Activated CD4-positive, alpha-beta T cell treated with anti-CD3 and anti-CD28 coated beads, Interleukin-2, amount 50 U/mL, for 1 hour (primary cell): ENCODE measurements at regions not wholly inside any gene's neighbourhood (a gene's known extent, or its start where the extent isn't known, plus 50 kb on each side); places are given as distances from the start of the nearest gene placed in this dataset.
"Not testable (repeated sequence)": the region's sequence is repeated elsewhere in the genome, so short reads cannot be mapped to it uniquely, and the experiment has no call there.

Experiments used
- DNase-seq: peaks from one replicate; pipeline ENCODE4 v3.0.0-alpha.2; 2020

GRCh38 chr21:28220680-28221079 lies 772.0 kb downstream of the LTN1 start:
- DNase-seq, result no peak

- no peak for DNase-seq
These were observed 775.6 kb downstream of the LTN1 start for GRCh38 chr21:28216976-28217523.

GRCh38 chr21:28215214-28215954 lies 777.3 kb downstream of the LTN1 start:
- no peak for DNase-seq

GRCh38 chr21:28214786-28215185 lies 777.9 kb downstream of the LTN1 start:
- no peak for DNase-seq

GRCh38 chr21:28213261-28213660 lies 779.4 kb downstream of the LTN1 start:
- no peak for DNase-seq

- DNase-seq, result no peak
These were observed 780.6 kb downstream of the LTN1 start for GRCh38 chr21:28212061-28212460.

GRCh38 chr21:28207436-28208173 lies 785.1 kb downstream of the LTN1 start:
- no peak for DNase-seq

- no peak for DNase-seq
These were observed 792.0 kb downstream of the LTN1 start for GRCh38 chr21:28200726-28201125.

GRCh38 chr21:28196981-28197380 lies 795.7 kb downstream of the LTN1 start:
- no peak for DNase-seq

- DNase-seq, result no peak
These were observed 799.5 kb downstream of the LTN1 start for GRCh38 chr21:28193189-28193588.

GRCh38 chr21:28186604-28187003 lies 806.1 kb downstream of the LTN1 start:
- DNase-seq, result no peak

GRCh38 chr21:28181730-28182129 lies 810.9 kb downstream of the LTN1 start:
- DNase-seq, result no peak

GRCh38 chr21:28179136-28179535 lies 813.5 kb downstream of the LTN1 start:
- DNase-seq, result no peak

GRCh38 chr21:28177124-28177523 lies 815.6 kb downstream of the LTN1 start:
- DNase-seq, result no peak

- DNase-seq, result no peak
These were observed 818.0 kb downstream of the LTN1 start for GRCh38 chr21:28174701-28175100.

GRCh38 chr21:28174006-28174405 lies 818.7 kb downstream of the LTN1 start:
- no peak for DNase-seq

- no peak for DNase-seq
These were observed 820.3 kb downstream of the LTN1 start for GRCh38 chr21:28172376-28172775.

- DNase-seq, result no peak
These were observed 825.3 kb downstream of the LTN1 start for GRCh38 chr21:28167366-28167765.

GRCh38 chr21:28164519-28164918 lies 828.2 kb downstream of the LTN1 start:
- not testable (repeated sequence) for DNase-seq

GRCh38 chr21:28162052-28162451 lies 830.6 kb downstream of the LTN1 start:
- not testable (repeated sequence) for DNase-seq

- DNase-seq, result no peak
These were observed 832.3 kb downstream of the LTN1 start for GRCh38 chr21:28160378-28160777.

- no peak for DNase-seq
These were observed 833.3 kb downstream of the LTN1 start for GRCh38 chr21:28159396-28159795.

GRCh38 chr21:28156590-28156989 lies 836.1 kb downstream of the LTN1 start:
- DNase-seq, result no peak

GRCh38 chr21:28154121-28154520 lies 838.6 kb downstream of the LTN1 start:
- DNase-seq, result no peak
